Caki2 (cell line): ENCODE measurements at regions not wholly inside any gene's neighbourhood (a gene's known extent, or its start where the extent isn't known, plus 50 kb on each side); places are given as distances from the start of the nearest gene placed in this dataset.
"Not testable (repeated sequence)": the region's sequence is repeated elsewhere in the genome, so short reads cannot be mapped to it uniquely, and the experiment has no call there.

Experiments used
- DNase-seq: peaks from one replicate; pipeline ENCODE4 v3.0.0-alpha.2; 2015; ENCODE audit warnings: low read depth
- in situ Hi-C: cut with HindIII; loops from 2 replicates; pipeline ENCODE4 v1.10.0; 2016; ENCODE audit warnings: low sequenced_read_pairs, low pct_unique_long_range_greater_than_20kb, mixed read lengths

DNA sequence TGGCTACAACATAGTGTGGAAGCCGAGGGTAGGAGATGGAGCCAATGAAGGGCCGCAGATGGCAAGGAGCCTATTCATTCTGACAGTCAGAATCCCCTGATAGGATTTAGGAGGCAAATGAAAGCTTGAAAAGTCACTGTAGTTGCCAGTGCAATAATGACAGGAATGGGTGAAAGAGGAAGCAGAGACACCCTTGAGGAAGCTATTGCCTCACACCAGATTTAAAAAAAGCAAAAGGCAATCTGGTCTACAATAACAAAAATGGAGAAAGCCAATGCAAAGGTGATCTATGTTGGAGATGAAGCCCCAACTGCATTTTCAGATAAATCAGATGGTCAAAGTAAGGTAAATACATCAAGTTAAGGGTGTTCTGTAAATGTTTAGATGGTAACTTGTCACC is 158.5 kb downstream of the TUBA3C start:
- DNase-seq, result no peak
- in situ Hi-C loops, result no loop called here

DNA sequence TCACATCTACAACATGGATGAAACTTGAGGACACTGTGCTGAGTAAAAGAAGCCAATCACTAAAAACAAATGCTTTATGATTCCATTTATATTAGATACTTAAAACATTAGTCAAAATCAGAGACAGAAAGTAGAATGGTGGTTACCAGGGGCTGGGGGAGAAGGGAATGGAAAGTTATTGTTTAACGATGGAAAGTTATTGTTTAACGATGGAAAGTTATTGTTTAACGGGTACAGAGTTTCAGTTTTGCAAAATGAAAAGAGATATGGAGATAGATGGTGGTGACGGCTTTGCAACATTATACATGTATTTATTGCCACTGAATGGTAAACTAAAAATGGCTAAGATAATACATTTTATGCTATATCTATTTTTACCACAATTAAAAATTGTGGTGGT is 160.6 kb downstream of the TUBA3C start:
- no peak for DNase-seq
- in situ Hi-C loops, result no loop called here

DNA sequence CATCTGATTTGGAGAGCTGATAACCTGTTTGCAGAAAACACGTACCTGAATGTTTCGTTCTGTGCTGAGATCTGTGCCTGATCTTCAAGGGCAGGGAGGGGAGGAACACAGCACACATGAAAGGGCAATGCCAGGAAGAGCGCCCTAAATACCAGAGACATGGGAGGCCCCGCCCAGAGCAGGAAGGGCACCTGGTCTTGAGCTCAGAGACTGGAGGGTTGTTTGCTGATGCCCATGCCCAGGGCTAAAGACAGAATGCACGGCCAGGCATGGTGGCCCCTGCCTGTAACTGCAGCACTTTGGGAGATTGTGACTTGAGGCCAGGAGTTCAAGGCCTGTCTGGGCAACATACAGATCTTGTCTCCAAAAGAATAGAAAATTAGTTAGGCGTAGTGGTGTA is 183.2 kb downstream of the TUBA3C start:
- no peak for DNase-seq
- in situ Hi-C loops, result no loop called here

DNA sequence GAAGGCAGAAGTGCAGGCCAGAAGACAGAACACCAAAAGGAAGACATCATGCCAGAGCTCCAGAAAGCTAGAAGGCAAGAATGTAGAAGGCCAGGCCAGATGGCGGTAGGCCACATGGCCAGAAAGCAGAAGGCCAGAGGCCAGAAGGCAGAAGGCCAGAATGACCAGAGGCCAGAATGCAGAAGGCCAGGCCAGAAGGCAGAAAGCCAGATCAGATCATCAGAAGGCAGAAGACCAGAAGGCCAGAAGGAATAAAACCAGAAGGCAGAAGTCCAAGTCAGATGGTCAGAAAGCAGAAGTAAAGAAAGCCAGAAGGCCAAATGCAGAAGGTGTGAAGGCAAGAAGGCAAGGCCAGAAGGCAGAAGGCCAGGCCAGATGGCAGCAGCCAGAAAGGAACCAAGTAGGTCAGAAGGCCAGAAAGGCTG is 185.0 kb downstream of the TUBA3C start:
- in situ Hi-C loops, result no loop called here
- DNase-seq, result no peak

DNA sequence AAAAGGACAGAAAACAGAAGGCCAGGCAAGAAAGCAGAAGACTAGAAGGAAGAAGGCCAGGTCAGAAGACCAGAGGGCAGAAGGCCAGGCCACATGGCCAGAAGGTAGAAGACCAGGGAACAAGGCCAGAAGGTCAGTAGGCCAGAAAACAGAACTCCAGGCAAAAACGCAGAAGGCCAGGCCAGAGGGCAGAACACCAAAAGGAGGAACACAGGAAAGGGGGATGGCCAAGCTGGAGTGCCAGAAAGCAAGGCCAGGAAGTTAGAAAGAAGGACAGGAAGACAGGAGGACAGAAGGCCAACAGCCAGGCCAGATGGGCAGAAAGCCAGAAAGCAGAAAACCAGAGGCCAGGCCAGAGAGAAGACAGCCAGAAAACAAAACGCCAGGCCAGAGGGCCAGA is 185.4 kb downstream of the TUBA3C start:
- in situ Hi-C loops, result no loop called here
- no peak for DNase-seq

DNA sequence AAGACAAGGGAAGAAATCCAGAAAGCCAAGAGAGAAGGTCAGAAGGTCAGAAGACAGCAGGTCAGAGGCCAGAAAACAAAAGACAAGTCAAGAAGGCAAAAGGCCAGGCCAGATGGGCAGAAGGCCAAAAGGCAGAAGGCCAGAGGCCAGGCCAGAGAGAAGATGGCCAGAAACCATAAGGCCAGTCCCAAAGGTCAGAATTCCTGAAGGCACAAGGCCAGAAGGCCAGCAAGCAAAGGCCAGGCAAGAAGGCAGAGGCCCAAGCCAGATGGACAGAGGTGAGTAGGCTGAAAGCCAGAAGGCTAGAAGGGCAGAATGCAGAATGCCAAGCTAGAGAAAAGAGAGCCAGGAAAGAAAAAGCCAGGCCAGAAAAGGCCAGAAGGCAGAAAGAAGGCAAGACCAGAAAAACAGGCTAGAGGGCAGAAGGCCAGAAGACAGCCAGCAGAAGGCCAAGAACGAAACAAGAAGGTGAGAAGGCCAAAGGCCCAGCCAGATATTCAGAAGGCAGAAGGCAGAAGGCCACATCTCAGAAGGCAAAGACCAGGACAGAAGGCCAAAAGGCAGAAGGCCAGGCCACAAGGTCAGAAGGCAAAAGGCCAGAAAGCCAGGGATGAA is 186.3 kb downstream of the TUBA3C start:
- DNase-seq, result no peak
- in situ Hi-C loops, result no loop called here

DNA sequence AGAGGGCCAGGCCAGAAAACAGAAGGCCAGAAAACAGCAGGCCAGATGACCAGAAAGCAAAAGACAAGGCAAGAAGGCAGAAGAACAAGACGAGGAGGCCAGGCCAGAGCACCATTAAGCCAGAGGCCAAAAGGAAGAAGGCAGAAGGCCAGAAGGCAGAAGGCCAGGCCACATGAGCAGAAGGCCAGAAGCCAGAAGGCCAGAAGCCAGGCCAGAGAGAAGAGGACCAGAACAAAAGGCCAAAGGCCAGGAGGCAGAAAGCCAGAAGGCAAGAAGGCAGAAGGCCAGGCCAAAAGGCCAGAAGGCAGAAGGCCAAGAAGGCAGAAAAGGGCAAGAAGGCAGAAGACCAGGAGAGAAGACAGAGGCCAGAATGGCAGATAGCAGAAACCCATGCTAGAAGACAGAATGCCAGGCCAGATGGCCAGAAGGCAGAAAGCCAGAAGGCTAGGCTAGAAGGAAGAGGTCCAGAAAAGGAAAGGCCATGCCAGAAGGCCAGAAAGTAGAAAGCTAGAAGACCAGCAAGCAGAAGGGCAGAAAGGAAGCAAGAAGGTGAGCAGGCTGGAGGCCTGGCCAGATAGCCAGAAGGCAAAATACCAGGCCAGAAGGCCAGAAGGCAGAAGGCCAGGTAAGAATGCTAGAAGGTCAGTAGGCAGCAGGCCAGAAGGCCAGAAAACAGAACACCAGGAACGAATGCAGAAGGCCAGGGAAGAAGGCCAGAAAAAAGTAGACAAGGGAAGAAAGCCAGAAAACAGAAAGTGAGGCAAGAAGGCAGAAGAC is 187.6 kb downstream of the TUBA3C start:
- in situ Hi-C loops, result no loop called here
- DNase-seq, result no peak

DNA sequence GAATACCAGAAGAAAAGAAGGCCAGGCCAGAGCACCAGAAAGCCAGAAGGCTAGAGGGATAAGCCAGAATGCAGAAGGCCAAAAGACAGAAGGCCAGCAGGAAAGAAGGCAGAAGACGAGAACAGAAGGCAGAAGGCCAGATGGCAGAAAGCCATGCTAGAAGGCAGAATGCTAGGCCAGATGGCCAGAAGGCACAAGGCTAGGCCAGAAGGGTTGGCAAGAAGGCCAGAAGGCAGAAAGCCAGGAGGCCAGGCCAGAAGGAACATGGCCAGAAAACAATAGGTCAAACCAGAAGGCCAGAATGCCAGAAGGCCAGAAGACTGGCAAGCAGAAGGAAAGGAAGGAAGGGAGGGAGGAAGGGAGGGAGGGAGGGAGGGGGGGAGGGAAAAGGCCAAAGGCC is 188.8 kb downstream of the TUBA3C start:
- no peak for DNase-seq
- in situ Hi-C loops, result no loop called here

DNA sequence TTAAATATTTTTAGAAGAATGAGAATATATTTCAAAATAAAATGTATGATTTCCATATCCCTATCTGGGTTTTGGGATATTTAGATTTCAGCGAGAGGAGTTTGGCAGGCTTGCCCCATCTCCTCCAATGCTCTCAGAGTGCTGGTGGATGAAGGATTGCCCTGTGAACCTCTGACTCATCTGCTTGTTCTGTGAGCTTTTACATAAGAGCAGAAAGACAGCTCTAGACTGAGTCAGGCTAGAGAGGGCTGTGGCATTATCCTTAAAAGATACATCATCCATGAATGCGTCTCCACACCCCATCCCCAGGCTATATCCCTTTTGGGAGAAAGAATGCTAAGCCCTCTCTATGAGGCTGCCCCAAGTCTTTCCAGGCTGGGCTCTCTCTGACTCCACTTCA is 190.6 kb downstream of the TUBA3C start:
- no peak for DNase-seq
- in situ Hi-C loops, result no loop called here

DNA sequence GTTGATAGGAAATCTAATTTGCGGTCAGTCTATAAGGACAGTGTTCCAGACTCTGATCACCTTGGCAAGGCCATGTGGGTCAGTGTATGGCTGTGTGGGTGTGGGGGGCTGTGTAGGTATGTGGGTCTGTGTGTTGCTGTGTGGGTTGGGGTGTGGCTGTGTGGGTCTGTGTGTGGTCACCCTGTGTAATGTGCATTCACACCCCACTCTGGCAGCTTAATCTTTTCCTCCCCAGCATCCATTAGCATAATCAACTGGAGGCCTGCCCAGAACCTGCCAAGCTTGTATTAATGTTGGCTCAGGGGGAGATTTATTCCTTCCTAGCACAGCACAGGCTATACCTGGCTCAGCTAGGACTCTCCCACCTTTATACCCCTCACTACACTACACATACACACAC is 203.2 kb downstream of the TUBA3C start:
- no peak for DNase-seq

DNA sequence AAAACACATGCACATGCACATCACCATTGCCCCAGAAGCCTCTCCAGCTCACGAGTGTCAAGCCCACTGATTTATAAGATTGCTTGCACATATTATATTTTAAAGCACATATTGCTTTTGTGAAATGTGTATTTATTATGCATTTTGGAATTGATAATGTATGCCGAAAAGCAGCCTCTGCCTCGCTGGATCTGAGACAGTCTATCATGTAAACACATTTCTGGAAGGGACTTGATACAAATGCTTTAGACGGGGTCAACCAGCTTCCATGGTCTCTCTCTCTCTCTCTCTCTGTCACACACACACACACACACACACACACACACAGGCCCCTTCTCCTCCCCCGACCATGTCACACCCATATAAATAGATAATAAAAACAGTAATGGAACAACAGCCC is 203.8 kb downstream of the TUBA3C start:
- in situ Hi-C loops, result no loop called here

More for the DNA sequence above, 203.2 kb downstream of the TUBA3C start:
- in situ Hi-C loops, result no loop called here

DNA sequence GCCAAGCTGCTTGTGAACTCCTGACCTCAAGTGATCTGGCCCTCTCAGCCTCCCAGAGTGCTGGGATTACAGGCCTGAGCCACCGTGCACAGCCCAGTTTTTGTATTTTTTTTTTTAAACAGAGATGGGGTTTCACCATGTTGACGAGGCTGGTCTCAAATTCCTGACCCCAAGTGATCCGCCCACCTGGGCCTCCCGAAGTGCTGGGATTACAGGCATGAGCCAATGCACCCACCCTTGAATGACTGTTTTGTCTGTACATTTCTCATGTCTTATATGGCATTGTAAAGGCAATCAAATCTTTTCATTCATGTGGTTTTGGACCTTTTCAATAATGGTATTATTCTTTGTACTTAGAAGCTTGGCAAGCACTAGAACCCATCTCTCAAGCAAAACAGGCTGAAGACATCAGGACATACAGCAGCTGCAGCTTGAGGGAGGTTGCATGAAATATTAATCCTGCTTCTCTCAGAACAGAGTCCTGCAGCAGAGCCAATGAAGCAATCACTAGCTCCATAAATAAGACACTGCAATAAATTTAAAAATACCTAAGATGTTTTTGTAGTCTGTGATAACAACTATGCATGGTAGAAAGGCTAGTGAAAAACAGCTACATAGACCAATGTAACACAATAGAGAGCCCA is 209.9 kb downstream of the TUBA3C start:
- DNase-seq, result no peak
- in situ Hi-C loops, result no loop called here

More for the DNA sequence above, 203.8 kb downstream of the TUBA3C start:
- no peak for DNase-seq

DNA sequence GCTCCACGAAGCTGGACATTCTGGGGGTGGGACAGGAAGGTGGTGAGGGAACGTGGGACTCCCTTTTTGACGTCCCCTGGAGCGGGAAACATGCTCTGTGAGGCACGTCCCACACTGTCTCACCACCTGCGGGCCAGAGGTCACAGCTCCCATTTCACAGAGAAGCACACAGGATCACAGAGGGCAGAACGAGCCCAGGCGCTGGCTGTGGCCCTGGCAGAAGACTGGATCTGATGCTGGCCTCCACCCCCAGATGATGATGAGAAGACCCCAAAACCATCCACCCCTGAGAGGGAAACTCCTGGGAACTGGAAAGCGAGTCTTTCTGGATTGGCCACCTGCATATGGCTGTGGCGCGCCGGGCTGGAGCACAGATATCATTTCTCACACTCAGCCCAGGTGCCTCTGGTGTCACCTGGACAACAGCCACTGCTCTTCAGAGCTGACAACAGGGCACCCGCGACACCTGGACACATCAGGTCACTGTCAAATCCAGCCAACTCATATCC is 216.2 kb downstream of the TUBA3C start:
- DNase-seq, result no peak
- in situ Hi-C loops, result no loop called here

DNA sequence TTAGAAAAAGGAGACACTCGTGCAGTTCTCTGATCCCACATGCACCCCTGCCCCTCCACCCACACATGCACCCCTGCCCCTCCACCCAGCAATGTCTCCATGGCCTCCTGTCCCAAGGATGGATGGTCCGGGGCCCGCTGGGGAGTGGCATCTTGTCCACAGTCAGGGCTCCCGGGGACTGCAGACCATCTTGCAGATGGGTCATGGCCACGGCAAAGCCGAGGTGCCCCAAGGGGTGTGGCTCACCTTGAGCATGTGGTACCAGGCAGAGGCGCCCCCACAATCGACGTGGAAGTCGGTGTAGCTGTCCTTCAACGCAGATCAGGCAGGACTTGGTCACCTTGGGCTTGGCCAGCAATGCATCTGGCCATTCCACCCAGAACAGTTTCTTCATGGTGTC is 216.7 kb downstream of the TUBA3C start:
- in situ Hi-C loops, result no loop called here

DNA sequence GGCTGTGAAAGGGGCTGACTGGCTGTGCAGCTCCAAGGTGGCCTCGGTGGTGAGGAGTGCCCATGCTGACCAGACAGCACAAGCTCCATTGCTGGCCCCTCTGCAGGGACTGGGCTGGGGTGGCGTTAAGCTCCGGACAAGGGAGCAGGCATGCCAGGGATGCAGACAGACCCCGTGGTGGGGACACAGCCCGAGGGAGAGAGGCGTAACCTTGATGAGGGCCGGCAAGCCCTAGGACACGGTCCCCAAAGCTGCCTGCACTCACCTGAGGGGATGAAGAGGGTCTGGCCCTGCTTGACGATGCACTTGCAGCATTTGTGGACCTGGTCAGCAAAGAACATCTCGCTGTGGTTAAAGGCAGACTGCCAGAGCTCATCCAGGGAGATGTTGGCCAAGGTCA is 217.9 kb downstream of the TUBA3C start:
- in situ Hi-C loops, DNase-seq: not testable (repeated sequence)

More for the DNA sequence above, 216.7 kb downstream of the TUBA3C start:
- no peak for DNase-seq

DNA sequence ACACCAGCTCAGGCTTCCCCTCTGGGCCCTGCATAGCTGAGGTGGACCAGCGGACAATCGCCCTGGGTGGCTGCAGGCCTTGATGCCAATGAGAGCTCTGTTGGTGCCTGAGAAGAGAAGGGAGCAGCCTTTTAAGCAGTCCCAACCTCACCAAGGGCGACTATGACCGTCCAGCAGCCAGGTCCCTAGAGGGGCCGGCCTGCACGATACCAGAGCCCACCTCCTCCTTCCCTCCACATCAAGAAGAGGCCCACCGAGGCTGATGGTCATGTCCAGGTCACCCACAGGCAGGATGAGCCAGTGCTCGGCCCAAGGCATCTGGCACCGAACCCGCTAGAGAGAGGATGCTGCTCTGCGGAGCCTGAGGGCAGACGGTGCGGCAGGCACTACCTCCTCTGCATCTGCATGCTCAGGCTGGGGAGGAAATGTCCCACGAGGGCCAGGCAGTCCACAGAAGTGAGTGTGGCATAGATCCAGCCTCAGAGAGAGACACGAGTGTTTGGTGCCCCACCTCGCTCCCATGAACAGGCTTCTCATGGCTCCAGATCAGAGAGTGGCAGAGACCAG is 219.4 kb downstream of the TUBA3C start:
- in situ Hi-C loops, result no loop called here
- no peak for DNase-seq

DNA sequence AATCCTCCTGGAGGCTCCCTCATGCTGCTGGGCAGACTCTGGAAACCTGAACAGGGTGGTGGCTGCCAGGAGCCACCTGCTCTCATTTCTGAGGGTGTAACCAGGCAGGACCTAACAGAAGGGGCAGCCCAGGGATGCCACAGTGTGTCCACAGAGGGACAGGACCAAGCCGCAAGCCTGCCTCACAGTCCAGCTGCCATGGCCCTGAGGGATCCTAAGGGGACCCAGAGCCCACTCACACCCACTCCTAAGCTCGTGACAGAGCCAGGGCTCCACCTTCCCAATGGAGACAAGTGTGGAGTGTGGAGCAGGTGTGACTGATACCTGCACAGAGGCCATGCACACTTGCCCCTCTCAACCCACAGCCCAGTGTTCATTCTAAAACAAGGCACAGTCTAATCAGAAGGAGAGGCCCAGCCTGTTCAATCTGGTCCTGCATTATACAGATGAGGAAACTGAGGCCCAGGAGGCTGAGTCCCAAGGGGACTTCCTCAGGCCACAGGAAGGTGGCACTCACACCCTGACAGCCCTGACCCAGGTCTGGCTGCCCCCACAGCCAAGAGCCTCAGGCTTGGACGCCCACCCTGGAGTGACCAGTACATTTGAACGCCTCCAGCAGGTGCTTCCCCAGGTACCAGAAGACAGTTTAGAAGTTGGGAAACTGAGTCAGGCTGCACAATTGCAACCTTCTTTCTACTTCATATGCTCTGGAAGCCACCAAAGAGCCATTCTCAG is 220.1 kb downstream of the TUBA3C start:
- no peak for DNase-seq

DNA sequence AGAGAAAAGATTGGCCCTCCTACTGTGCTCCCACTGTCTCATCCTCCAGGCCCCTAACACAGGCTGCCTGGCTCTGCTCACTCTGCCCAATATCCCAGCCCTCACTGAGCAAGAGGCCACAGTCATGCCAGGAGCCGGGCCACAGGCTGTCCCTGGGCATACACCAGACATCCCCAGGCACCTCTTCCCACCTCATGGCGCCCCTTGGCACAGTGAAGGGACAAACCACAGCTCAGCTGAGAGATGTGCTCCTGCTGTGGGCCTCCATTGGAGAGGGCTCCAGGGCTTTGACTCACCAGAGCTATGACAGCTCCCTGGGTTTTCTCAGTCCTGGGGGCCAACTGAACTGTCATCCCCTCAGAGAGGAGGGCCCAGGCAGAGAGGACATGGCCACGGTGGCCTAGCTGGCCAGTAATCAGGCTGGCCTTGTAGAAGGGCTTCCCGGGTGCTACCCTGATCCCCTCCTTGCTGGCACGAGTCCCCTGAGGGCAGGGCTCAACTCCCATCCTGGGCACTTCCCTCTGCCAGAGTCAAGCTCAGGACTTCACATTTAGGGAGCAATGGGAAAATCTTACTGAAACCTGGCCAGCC is 220.9 kb downstream of the TUBA3C start:
- DNase-seq, result no peak
- in situ Hi-C loops, result no loop called here

More for the DNA sequence above, 220.1 kb downstream of the TUBA3C start:
- in situ Hi-C loops, result no loop called here
